ENCODE measurements at regions not wholly inside any gene's neighbourhood (a gene's known extent, or its start where the extent isn't known, plus 50 kb on each side); places are given as distances from the start of the nearest gene placed in this dataset.

GRCh38 chr16:79282806-79283205 lies 317.7 kb downstream of the MAF start:
- Histone ChIP-seq H3K9me2 (replicated peaks; ENCODE audit: insufficient read depth, low read length) (no peaks in the 10 kb centered on the region), H3K9ac (ENCODE audit: low read length) (no peak overlapping the region), H3K4me2 (ENCODE audit: low read depth, low read length) (peak overlapping the region; percentile 21; the same call in 1 of the 2 replicates), H3K36me3 (replicated peaks; ENCODE audit: insufficient read depth, low read length) (no peaks in the 10 kb centered on the region), H3K4me3 (ENCODE audit: low read length) (no peak overlapping the region), H3K27ac (ENCODE audit: low read length) (no peak overlapping the region), H3K9me3 (replicated peaks; ENCODE audit: insufficient read depth, low read length) (no peaks in the 10 kb centered on the region), H2AFZ (ENCODE audit: low read length) (no peak overlapping the region), H3K79me2 (ENCODE audit: low read length) (no peaks in the 10 kb centered on the region), H4K20me1 (ENCODE audit: insufficient read depth, low read length) (no peaks in the 10 kb centered on the region), H3K27me3 (replicated peaks; ENCODE audit: insufficient read depth, low read length) (peaks cover 61% of the 10 kb centered on the region), H3K4me1 (ENCODE audit: low read length) (peaks cover 33% of the 10 kb centered on the region), H3F3A (ENCODE audit: insufficient read depth, low read length) (peaks cover 17% of the 10 kb centered on the region; the same call in 1 of the 2 replicates)
- DNase-seq, result no peak
- no peak for TF ChIP-seq EZH2 (optimal IDR thresholded peaks at IDR 0.05; ENCODE audit: low read depth, low read length)
- no peak for TF ChIP-seq EZH2phosphoT487 (IDR thresholded peaks at IDR 0.05; ENCODE audit: low read length)
- TF ChIP-seq, protein P1, sequence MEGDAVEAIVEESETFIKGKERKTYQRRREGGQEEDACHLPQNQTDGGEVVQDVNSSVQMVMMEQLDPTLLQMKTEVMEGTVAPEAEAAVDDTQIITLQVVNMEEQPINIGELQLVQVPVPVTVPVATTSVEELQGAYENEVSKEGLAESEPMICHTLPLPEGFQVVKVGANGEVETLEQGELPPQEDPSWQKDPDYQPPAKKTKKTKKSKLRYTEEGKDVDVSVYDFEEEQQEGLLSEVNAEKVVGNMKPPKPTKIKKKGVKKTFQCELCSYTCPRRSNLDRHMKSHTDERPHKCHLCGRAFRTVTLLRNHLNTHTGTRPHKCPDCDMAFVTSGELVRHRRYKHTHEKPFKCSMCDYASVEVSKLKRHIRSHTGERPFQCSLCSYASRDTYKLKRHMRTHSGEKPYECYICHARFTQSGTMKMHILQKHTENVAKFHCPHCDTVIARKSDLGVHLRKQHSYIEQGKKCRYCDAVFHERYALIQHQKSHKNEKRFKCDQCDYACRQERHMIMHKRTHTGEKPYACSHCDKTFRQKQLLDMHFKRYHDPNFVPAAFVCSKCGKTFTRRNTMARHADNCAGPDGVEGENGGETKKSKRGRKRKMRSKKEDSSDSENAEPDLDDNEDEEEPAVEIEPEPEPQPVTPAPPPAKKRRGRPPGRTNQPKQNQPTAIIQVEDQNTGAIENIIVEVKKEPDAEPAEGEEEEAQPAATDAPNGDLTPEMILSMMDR (IDR thresholded peaks at IDR 0.05; ENCODE audit: low read length), result no peak

DNA sequence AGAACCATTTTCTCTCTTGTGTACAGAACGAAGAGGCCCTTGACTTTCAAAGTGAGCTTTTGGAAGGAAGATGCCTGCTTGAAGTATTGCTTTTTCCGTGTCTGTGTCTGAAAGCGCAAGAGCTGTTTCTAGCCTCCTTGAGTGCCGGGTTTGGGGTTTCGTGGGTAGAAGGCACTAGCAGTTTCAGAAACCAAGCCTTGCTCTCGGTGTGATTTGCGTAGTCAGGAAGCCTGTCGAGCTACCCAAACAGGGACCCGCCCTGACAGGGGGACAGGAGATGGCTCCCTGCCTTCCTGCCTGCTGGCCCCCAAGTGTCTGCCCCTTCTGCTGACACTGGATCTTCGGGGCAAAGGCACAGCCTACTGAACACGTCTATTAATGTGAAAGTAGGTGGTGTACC lies 322.0 kb downstream of the MAF start:
- Histone ChIP-seq H3F3A (ENCODE audit: insufficient read depth, low read length) (peaks cover 10% of the 10 kb centered on the region; the same call in 1 of the 2 replicates), H3K27me3 (replicated peaks; ENCODE audit: insufficient read depth, low read length) (peaks cover 36% of the 10 kb centered on the region), H3K27ac (ENCODE audit: low read length) (no peak overlapping the region), H4K20me1 (ENCODE audit: insufficient read depth, low read length) (no peaks in the 10 kb centered on the region), H3K4me2 (ENCODE audit: low read depth, low read length) (peak overlapping the region; percentile 47; the same call in 1 of the 2 replicates), H2AFZ (ENCODE audit: low read length) (no peak overlapping the region), H3K9me2 (replicated peaks; ENCODE audit: insufficient read depth, low read length) (no peaks in the 10 kb centered on the region), H3K79me2 (ENCODE audit: low read length) (no peaks in the 10 kb centered on the region), H3K9me3 (replicated peaks; ENCODE audit: insufficient read depth, low read length) (no peaks in the 10 kb centered on the region), H3K9ac (ENCODE audit: low read length) (no peak overlapping the region), H3K36me3 (replicated peaks; ENCODE audit: insufficient read depth, low read length) (no peaks in the 10 kb centered on the region), H3K4me3 (ENCODE audit: low read length) (no peak overlapping the region), H3K4me1 (ENCODE audit: low read length) (peaks cover 15% of the 10 kb centered on the region)
- peak; percentile 79 for DNase-seq
- TF ChIP-seq EZH2phosphoT487 (IDR thresholded peaks at IDR 0.05; ENCODE audit: low read length), result no peak
- TF ChIP-seq, protein P1 (IDR thresholded peaks at IDR 0.05; ENCODE audit: low read length), result no peak
- no peak for TF ChIP-seq EZH2 (optimal IDR thresholded peaks at IDR 0.05; ENCODE audit: low read depth, low read length)

DNA sequence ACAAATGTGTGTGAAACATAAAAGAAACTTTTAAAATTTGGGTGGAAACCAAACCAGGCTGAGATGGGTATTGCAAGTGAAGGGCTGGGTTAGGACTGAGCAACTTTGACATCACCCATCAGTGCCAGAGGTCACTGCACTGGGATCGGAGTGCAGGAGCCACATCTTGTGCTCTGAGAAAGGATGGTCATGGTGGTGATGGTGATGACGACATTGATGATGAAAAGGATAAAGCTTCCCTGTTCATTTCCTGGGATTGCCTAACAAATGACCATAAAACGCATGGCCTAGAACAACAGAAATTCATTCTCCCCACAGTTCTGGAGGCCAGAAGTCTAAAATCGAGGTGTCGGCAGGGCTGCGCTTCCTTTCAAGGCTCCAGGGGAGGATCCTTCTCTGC lies 324.0 kb downstream of the MAF start:
- no peaks in the 10 kb centered on the region for H4K20me1 ChIP-seq (ENCODE audit: insufficient read depth, low read length)
- no peak overlapping the region for H3K27ac ChIP-seq (ENCODE audit: low read length)
- H3K4me3 ChIP-seq (ENCODE audit: low read length), result no peak overlapping the region
- no peaks in the 10 kb centered on the region for H3F3A ChIP-seq (ENCODE audit: insufficient read depth, low read length)
- no peak overlapping the region for H3K9ac ChIP-seq (ENCODE audit: low read length)
- H3K79me2 ChIP-seq (ENCODE audit: low read length), result no peaks in the 10 kb centered on the region
- no peak for DNase-seq
- H3K4me2 ChIP-seq (ENCODE audit: low read depth, low read length), result no peak overlapping the region
- H3K9me3 ChIP-seq (replicated peaks; ENCODE audit: insufficient read depth, low read length), result no peaks in the 10 kb centered on the region
- H3K4me1 ChIP-seq (ENCODE audit: low read length), result peaks cover 12% of the 10 kb centered on the region
- H3K27me3 ChIP-seq (replicated peaks; ENCODE audit: insufficient read depth, low read length), result peaks cover 24% of the 10 kb centered on the region
- H2AFZ ChIP-seq (ENCODE audit: low read length), result no peak overlapping the region
- H3K36me3 ChIP-seq (replicated peaks; ENCODE audit: insufficient read depth, low read length), result no peaks in the 10 kb centered on the region
- H3K9me2 ChIP-seq (replicated peaks; ENCODE audit: insufficient read depth, low read length), result no peaks in the 10 kb centered on the region
- TF ChIP-seq, protein P1 (IDR thresholded peaks at IDR 0.05; ENCODE audit: low read length), result no peak
- TF ChIP-seq EZH2phosphoT487 (IDR thresholded peaks at IDR 0.05; ENCODE audit: low read length) (no peak), EZH2 (optimal IDR thresholded peaks at IDR 0.05; ENCODE audit: low read depth, low read length) (no peak)

All from MM.1S (cell line).